Uterus (tissue), 3 donors: ENCODE measurements at regions not wholly inside any gene's neighbourhood (a gene's known extent, or its start where the extent isn't known, plus 50 kb on each side); places are given as distances from the start of the nearest gene placed in this dataset.
"Not testable (repeated sequence)": the region's sequence is repeated elsewhere in the genome, so short reads cannot be mapped to it uniquely, and the experiment has no call there.

Source experiments
- DNase-seq, 2 donors: peaks; one replicate each; pipeline ENCODE4 v3.0.0-alpha.2; 2019 to 2020
- H3K27ac ChIP-seq, 2 donors: fragments of 200-600 bp; sonication (generic); 1 replicate in 1 of 2; 2 replicates in 1 of 2; pipeline ENCODE4 v1.5.1; 2016 to 2018
- H3K27me3 ChIP-seq, 2 donors: fragments of 200-600 bp; sonication (generic); one replicate each; pipeline ENCODE4 v1.5.1; 2018 to 2019; ENCODE audit warnings: control low read depth in 1 of 2
- H3K36me3 ChIP-seq, 2 donors: fragments of 200-600 bp; sonication (generic); one replicate each; pipeline ENCODE4 v1.5.1; 2019; ENCODE audit warnings: control low read depth in 1 of 2
- H3K4me1 ChIP-seq, 2 donors: fragments of 200-600 bp; sonication (generic); one replicate each; pipeline ENCODE4 v1.5.1; 2018 to 2019; ENCODE audit warnings: control low read depth in 1 of 2
- H3K4me3 ChIP-seq, 2 donors: fragments of 200-600 bp; sonication (generic); 1 replicate in 1 of 2; 2 replicates in 1 of 2; pipeline ENCODE4 v1.5.1; 2018 to 2019; ENCODE audit warnings: mild to moderate bottlenecking in 1 of 2
- H3K9me3 ChIP-seq, 2 donors: fragments of 200-600 bp; sonication (generic); one replicate each; pipeline ENCODE4 v1.5.1; 2019; ENCODE audit warnings: control low read depth in 1 of 2
- CTCF ChIP-seq, 4 experiments: fragments of 200-600 bp in 2 of 4; fragments of 450-650 bp in 2 of 4; sonication (generic) in 2 of 4; IDR thresholded peaks; one replicate each; pipeline ENCODE4 v1.5.1; 2016 to 2019; ENCODE audit warnings: antibody characterized with exemption in 4 of 4, mild to moderate bottlenecking in 2 of 4, moderate library complexity in 1 of 4
- POLR2A ChIP-seq, 2 donors: fragments of 450-650 bp; IDR thresholded peaks; one replicate each; pipeline ENCODE4 v1.6.1; 2016; ENCODE audit warnings: antibody characterized with exemption in 2 of 2, mild to moderate bottlenecking in 1 of 2, moderate library complexity in 1 of 2
- intact Hi-C: fragments of 100-400 bp; cut with DNase I; formaldehyde crosslinking; loops from one replicate; pipeline ENCODE4 v1.15.1; 2023; ENCODE audit warnings: low total_unique reads
- donor health status: DM: yes; HTN: yes; CAD: no.

- peaks cover 0 to 4% of the 10 kb centered on the region in 2 donors for H3K9me3 ChIP-seq
- no peaks in the 10 kb centered on the region for H3K36me3 ChIP-seq
- no peak overlapping the region for H3K27ac ChIP-seq
- TF ChIP-seq CTCF (IDR thresholded peaks at IDR 0.05) (no peak), POLR2A (IDR thresholded peaks at IDR 0.05) (no peak)
- intact Hi-C loops = no loop called here
- no peak for DNase-seq
- no peak overlapping the region for H3K4me3 ChIP-seq
- H3K4me1 ChIP-seq = no peaks in the 10 kb centered on the region
- no peaks in the 10 kb centered on the region for H3K27me3 ChIP-seq
Observed at GRCh38 chr2:57217013-57217412, 829.6 kb upstream of the VRK2 start.

GRCh38 chr2:57218206-57218605 lies 828.4 kb upstream of the VRK2 start:
- TF ChIP-seq CTCF (IDR thresholded peaks at IDR 0.05) (no peak), POLR2A (IDR thresholded peaks at IDR 0.05) (no peak)

GRCh38 chr2:57229706-57230105 lies 816.9 kb upstream of the VRK2 start:
- DNase-seq, H3K36me3 ChIP-seq, H3K27me3 ChIP-seq, H3K9me3 ChIP-seq, intact Hi-C loops, H3K27ac ChIP-seq, H3K4me3 ChIP-seq, H3K4me1 ChIP-seq: not testable (repeated sequence)

More at GRCh38 chr2:57218206-57218605, 828.4 kb upstream of the VRK2 start:
- H3K27ac ChIP-seq = no peak overlapping the region
- H3K36me3 ChIP-seq = no peaks in the 10 kb centered on the region
- H3K4me3 ChIP-seq = no peak overlapping the region
- intact Hi-C loops = no loop called here
- DNase-seq = no peak
- peaks cover 0 to 4% of the 10 kb centered on the region in 2 donors for H3K9me3 ChIP-seq
- H3K4me1 ChIP-seq = no peaks in the 10 kb centered on the region
- no peaks in the 10 kb centered on the region for H3K27me3 ChIP-seq

- intact Hi-C loops, H3K9me3 ChIP-seq, H3K36me3 ChIP-seq, H3K27ac ChIP-seq, H3K4me3 ChIP-seq, DNase-seq, H3K27me3 ChIP-seq, H3K4me1 ChIP-seq: not testable (repeated sequence)
Observed at GRCh38 chr2:57232341-57232740, 814.3 kb upstream of the VRK2 start.

GRCh38 chr2:57251495-57251894 lies 795.1 kb upstream of the VRK2 start:
- H3K9me3 ChIP-seq, H3K4me1 ChIP-seq, H3K36me3 ChIP-seq, DNase-seq, H3K4me3 ChIP-seq, H3K27ac ChIP-seq, intact Hi-C loops, H3K27me3 ChIP-seq: not testable (repeated sequence)

- DNase-seq, H3K4me1 ChIP-seq, H3K27me3 ChIP-seq, intact Hi-C loops, H3K4me3 ChIP-seq, H3K36me3 ChIP-seq, H3K27ac ChIP-seq, H3K9me3 ChIP-seq: not testable (repeated sequence)
Observed at GRCh38 chr2:57276408-57276807, 770.2 kb upstream of the VRK2 start.

- Histone ChIP-seq H3K4me1 (no peaks in the 10 kb centered on the region), H3K36me3 (no peaks in the 10 kb centered on the region), H3K27ac (no peak overlapping the region), H3K9me3 (no peaks in the 10 kb centered on the region), H3K27me3 (no peaks in the 10 kb centered on the region), H3K4me3 (no peak overlapping the region)
- TF ChIP-seq CTCF (IDR thresholded peaks at IDR 0.05) (no peak), POLR2A (IDR thresholded peaks at IDR 0.05) (no peak)
- no peak for DNase-seq
- intact Hi-C loops = no loop called here
Observed at GRCh38 chr2:57278451-57278850, 768.2 kb upstream of the VRK2 start.
